NB4 (cell line): ENCODE measurements at regions not wholly inside any gene's neighbourhood (a gene's known extent, or its start where the extent isn't known, plus 50 kb on each side); places are given as distances from the start of the nearest gene placed in this dataset.

Experiments used
- DNase-seq: peaks from one replicate; pipeline ENCODE4 v3.0.0; 2010; ENCODE audit warnings: low read depth
- H3K4me3 ChIP-seq: one replicate; pipeline ENCODE4 v1.5.1; 2011; ENCODE audit warnings: mild to moderate bottlenecking, low read depth, low read length, moderate library complexity
- CTCF ChIP-seq: IDR thresholded peaks from one replicate; pipeline ENCODE4 v1.5.1; 2012; ENCODE audit warnings: low read depth, low read length
- MAX ChIP-seq: IDR thresholded peaks from 2 replicates; pipeline ENCODE4 v1.6.1; 2011; ENCODE audit warnings: low read depth, low read length
- MYC ChIP-seq: IDR thresholded peaks from 2 replicates; pipeline ENCODE4 v1.6.1; 2011; ENCODE audit warnings: low read depth, low read length
- POLR2A ChIP-seq: IDR thresholded peaks from 2 replicates; pipeline ENCODE4 v1.6.1; 2011; ENCODE audit warnings: mild to moderate bottlenecking; ENCODE audit not compliant: insufficient read length; ENCODE audit errors: extremely low read depth

- TF ChIP-seq CTCF (no peak), MYC (no peak), MAX (no peak), POLR2A (no peak)
- no peak overlapping the region for H3K4me3 ChIP-seq
- DNase-seq = no peak
These were observed 472.8 kb upstream of the ADARB2 start for GRCh38 chr10:2210088-2210487.

GRCh38 chr10:2208106-2208505 lies 470.8 kb upstream of the ADARB2 start:
- TF ChIP-seq MYC (no peak), POLR2A (no peak), MAX (no peak), CTCF (no peak)
- no peak for DNase-seq
- H3K4me3 ChIP-seq = no peak overlapping the region

GRCh38 chr10:2207246-2207922 lies 470.1 kb upstream of the ADARB2 start:
- H3K4me3 ChIP-seq = no peak overlapping the region
- TF ChIP-seq POLR2A (no peak), MAX (no peak), MYC (no peak), CTCF (no peak)
- no peak for DNase-seq

GRCh38 chr10:2205406-2205805 lies 468.1 kb upstream of the ADARB2 start:
- DNase-seq = no peak
- TF ChIP-seq POLR2A = no peak
- no peak for TF ChIP-seq CTCF
- TF ChIP-seq MYC = no peak
- no peak for TF ChIP-seq MAX

GRCh38 chr10:2202401-2202800 lies 465.1 kb upstream of the ADARB2 start:
- TF ChIP-seq MYC (no peak), CTCF (no peak), MAX (no peak), POLR2A (no peak)
- no peak overlapping the region for H3K4me3 ChIP-seq
- no peak for DNase-seq

More at GRCh38 chr10:2205406-2205805, 468.1 kb upstream of the ADARB2 start:
- H3K4me3 ChIP-seq = no peak overlapping the region
